A549 (cell line): ENCODE measurements at regions not wholly inside any gene's neighbourhood (a gene's known extent, or its start where the extent isn't known, plus 50 kb on each side); places are given as distances from the start of the nearest gene placed in this dataset.

Experiments used
- ATAC-seq, 2 experiments: fragments of 200-7000 bp in 1 of 2; fragments of >200 bp in 1 of 2; cut with Nextera tagmentation in 1 of 2; cut with Tn5 transposase in 1 of 2; 3 replicates each; pipeline versions ENCODE4 v1.8.0 to v1.9.1; 2018 to 2020; ENCODE audit warnings: mild to moderate bottlenecking in 1 of 2, moderate library complexity in 1 of 2
- CTCF ChIA-PET: fragments of 300-600 bp; sonication (Branson Sonifier 250); formaldehyde crosslinking; extraction: SDS; loops from one replicate; lab custom pipeline; 2021; ENCODE audit warnings: antibody characterized with exemption, inconsistent platforms; lab: Yijun Ruan, JAX
- POLR2A ChIA-PET: fragments of 350-600 bp; formaldehyde crosslinking; extraction: SDS; loops from one replicate; lab custom pipeline; 2021; ENCODE audit warnings: antibody characterized with exemption, inconsistent platforms; lab: Yijun Ruan, JAX
- DNase-seq, 2 experiments: peaks; one replicate each; pipeline versions ENCODE4 v3.0.0 to v3.0.0-alpha.2; 2011 to 2016; ENCODE audit warnings: low read depth in 1 of 2, low spot score in 1 of 2
- FAIRE-seq: peaks from 2 replicates; lab custom pipeline; 2011; peaks lifted over from hg19 to GRCh38; lab: Jason Lieb, UNC
- H3K27ac ChIP-seq, 2 experiments: fragments of >200 bp; sonication (Bioruptor Twin); formaldehyde crosslinking; 3 replicates each; pipeline ENCODE4 v1.5.1; 2016 to 2017
- H3K4me1 ChIP-seq: fragments of >200 bp; sonication (Bioruptor Twin); formaldehyde crosslinking; 3 replicates; pipeline ENCODE4 v1.6.1; 2016
- H3K4me2 ChIP-seq: fragments of >200 bp; sonication (Bioruptor Twin); formaldehyde crosslinking; 3 replicates; pipeline ENCODE4 v1.6.1; 2016
- H3K4me3 ChIP-seq: fragments of >200 bp; sonication (Bioruptor Twin); formaldehyde crosslinking; 3 replicates; pipeline ENCODE4 v1.5.1; 2016
- H3K9me3 ChIP-seq: fragments of >200 bp; sonication (Bioruptor Twin); formaldehyde crosslinking; 3 replicates; pipeline ENCODE4 v1.6.1; 2016
- CHD4 ChIP-seq: fragments of 200-600 bp; sonication (generic); IDR thresholded peaks from 2 replicates; pipeline ENCODE4 v1.6.1; 2016; ENCODE audit warnings: antibody characterized with exemption, mild to moderate bottlenecking, borderline replicate concordance
- EHF ChIP-seq: fragments of 250-450 bp; sonication (Bioruptor Pico); IDR thresholded peaks from 2 replicates; pipeline ENCODE4 v1.5.0; 2020; ENCODE audit warnings: mild to moderate bottlenecking
- EHMT2 ChIP-seq: fragments of 200-600 bp; sonication (generic); IDR thresholded peaks from 2 replicates; pipeline ENCODE4 v1.6.1; 2016; ENCODE audit warnings: antibody characterized with exemption, low read depth, mild to moderate bottlenecking, moderate library complexity
- GATA3 ChIP-seq: IDR thresholded peaks from 2 replicates; pipeline ENCODE4 v1.6.1; 2012; ENCODE audit warnings: borderline replicate concordance
- HEYL ChIP-seq: fragments of 250-450 bp; sonication (Bioruptor Pico); IDR thresholded peaks from 2 replicates; pipeline ENCODE4 v1.8.0; 2021; ENCODE audit warnings: mild to moderate bottlenecking, moderate library complexity
- HOXA7 ChIP-seq: fragments of 250-450 bp; sonication (Bioruptor Pico); IDR thresholded peaks from 2 replicates; pipeline ENCODE4 v1.5.0; 2020; ENCODE audit warnings: mild to moderate bottlenecking, moderate library complexity
- KDM1A ChIP-seq: fragments of 200-600 bp; sonication (generic); IDR thresholded peaks from 2 replicates; pipeline ENCODE4 v1.6.1; 2016; ENCODE audit warnings: low read depth, mild to moderate bottlenecking
- MAZ ChIP-seq: fragments of 150-350 bp; IDR thresholded peaks from 2 replicates; pipeline ENCODE4 v1.6.1; 2014; ENCODE audit warnings: antibody characterized with exemption, low read depth, low read length, borderline replicate concordance
- NR3C1 ChIP-seq: fragments of >200 bp; sonication (Bioruptor Twin); formaldehyde crosslinking; IDR thresholded peaks from 3 replicates; pipeline ENCODE4 v1.6.1; 2017
- POLR2AphosphoS2 ChIP-seq: conservative IDR thresholded peaks from 2 replicates; pipeline ENCODE4 v1.6.1; 2012; ENCODE audit warnings: low read length, improper control_type of control experiment, inconsistent platforms
- SMC3 ChIP-seq: fragments of >200 bp; sonication (Bioruptor Twin); formaldehyde crosslinking; IDR thresholded peaks from 3 replicates; pipeline ENCODE4 v1.6.1; 2018; ENCODE audit warnings: inconsistent platforms
- ZNF302 ChIP-seq: fragments of 250-450 bp; sonication (Bioruptor Pico); IDR thresholded peaks from 2 replicates; pipeline ENCODE4 v1.9.0; 2021; ENCODE audit warnings: inconsistent platforms, mild to moderate bottlenecking, moderate library complexity
- WGBS: methylation state at CpG from one replicate; pipeline ENCODE4 v1.1.6; 2017; ENCODE audit errors: missing lambda C conversion rate; 5-methylcytosine and 5-hydroxymethylcytosine counted together
- TF ChIP-seq, protein P1 (sequence below): fragments of >200 bp; sonication (Bioruptor Twin); formaldehyde crosslinking; IDR thresholded peaks from 2 replicates; pipeline ENCODE4 v1.6.1; 2016
- TF ChIP-seq, protein P2 (sequence below): fragments of 450-650 bp; IDR thresholded peaks from 2 replicates; pipeline ENCODE4 v1.6.1; 2014; ENCODE audit warnings: antibody characterized with exemption
- TF ChIP-seq, protein P3 (sequence below): fragments of 250-450 bp; sonication (Bioruptor Pico); IDR thresholded peaks from 2 replicates; pipeline ENCODE4 v1.5.0; 2021; ENCODE audit warnings: mild to moderate bottlenecking, moderate library complexity, borderline replicate concordance

DNA sequence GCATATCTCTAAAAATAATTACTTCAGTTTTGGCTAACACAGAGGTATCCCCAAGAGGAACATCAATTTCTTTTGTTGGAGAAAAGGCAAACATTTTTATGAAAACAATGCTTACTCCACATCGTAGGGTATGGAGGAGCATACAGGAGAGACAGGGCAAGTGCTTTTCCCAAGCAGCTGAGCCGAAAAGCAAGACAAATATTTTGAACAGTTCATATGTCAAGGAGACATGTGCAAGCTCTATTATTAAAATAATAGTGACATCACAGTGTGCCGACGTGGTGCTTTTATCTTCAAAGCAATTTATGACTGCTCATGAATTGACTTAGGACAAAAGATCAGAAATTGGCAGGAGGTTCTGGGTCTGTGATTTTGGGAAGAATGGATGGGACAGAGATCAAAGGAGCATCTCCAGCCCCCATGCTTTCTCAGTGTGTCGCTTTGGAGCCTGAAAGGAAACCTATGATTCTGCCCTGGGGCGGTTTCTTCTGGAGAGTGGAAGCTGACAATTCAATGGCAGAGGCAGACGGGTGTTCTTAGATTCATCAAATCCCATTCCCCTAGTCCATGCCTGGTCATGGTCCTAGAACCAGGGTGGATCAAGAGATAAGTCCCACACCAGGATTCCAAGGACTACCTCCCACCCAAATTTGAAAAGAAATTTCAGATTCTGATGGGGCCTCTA lies 97.1 kb downstream of the JCAD start:
- TF ChIP-seq GATA3 (no peak), HOXA7 (no peak)
- TF ChIP-seq, protein P1, sequence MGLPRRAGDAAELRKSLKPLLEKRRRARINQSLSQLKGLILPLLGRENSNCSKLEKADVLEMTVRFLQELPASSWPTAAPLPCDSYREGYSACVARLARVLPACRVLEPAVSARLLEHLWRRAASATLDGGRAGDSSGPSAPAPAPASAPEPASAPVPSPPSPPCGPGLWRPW: no peak
- TF ChIP-seq, protein P2, sequence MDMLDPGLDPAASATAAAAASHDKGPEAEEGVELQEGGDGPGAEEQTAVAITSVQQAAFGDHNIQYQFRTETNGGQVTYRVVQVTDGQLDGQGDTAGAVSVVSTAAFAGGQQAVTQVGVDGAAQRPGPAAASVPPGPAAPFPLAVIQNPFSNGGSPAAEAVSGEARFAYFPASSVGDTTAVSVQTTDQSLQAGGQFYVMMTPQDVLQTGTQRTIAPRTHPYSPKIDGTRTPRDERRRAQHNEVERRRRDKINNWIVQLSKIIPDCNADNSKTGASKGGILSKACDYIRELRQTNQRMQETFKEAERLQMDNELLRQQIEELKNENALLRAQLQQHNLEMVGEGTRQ: no peak
- no peak overlapping the region for H3K4me3 ChIP-seq
- 0 out of 3 replicates have a peak, but pooled peaks cover 3% of the 10 kb centered on the region for H3K4me1 ChIP-seq
- no peak overlapping the region for H3K27ac ChIP-seq
- ATAC-seq (no peak), DNase-seq (no peak), FAIRE-seq (no peak)
- no peak overlapping the region for H3K4me2 ChIP-seq
- 58% methylated on average over 7 of the region's 7 CpGs for WGBS
- POLR2A ChIA-PET: no interaction called here
- CTCF ChIA-PET: interaction anchor here (0.8 to 2.2 kb wide), 2 partner anchors 11 kb away, joined by 5 to 6 read pairs; no protein-coding TSS in a partner anchor
- no peaks in the 10 kb centered on the region for H3K9me3 ChIP-seq

DNA sequence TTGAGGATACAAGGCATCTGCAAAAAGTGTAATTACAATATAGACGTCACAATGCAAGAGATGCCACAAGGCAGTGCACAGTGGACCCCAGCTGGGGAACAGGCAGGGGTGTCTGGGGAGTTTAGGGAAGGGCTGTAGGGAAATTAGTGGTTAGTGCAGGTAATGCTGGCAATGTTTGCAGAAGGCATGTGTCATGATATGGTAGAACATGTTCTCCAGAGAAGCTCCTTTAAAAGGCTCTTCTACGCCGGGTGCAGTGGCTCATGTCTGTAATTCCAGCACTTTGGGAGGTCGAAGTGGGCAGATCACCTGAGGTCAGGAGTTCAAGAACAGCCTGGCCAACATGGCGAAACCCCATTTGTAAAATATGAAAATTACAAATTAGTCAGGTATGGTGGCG lies 98.0 kb downstream of the JCAD start:
- H3K4me3 ChIP-seq: no peak overlapping the region
- H3K4me2 ChIP-seq: no peak overlapping the region
- DNase-seq: no peak
- no peak for FAIRE-seq
- TF ChIP-seq, protein P3, sequence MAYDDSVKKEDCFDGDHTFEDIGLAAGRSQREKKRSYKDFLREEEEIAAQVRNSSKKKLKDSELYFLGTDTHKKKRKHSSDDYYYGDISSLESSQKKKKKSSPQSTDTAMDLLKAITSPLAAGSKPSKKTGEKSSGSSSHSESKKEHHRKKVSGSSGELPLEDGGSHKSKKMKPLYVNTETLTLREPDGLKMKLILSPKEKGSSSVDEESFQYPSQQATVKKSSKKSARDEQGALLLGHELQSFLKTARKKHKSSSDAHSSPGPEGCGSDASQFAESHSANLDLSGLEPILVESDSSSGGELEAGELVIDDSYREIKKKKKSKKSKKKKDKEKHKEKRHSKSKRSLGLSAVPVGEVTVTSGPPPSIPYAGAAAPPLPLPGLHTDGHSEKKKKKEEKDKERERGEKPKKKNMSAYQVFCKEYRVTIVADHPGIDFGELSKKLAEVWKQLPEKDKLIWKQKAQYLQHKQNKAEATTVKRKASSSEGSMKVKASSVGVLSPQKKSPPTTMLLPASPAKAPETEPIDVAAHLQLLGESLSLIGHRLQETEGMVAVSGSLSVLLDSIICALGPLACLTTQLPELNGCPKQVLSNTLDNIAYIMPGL (CRISPR knock-in tag): no peak
- TF ChIP-seq KDM1A (no peak), POLR2AphosphoS2 (no peak), NR3C1 (no peak)
- 0 out of 3 replicates have a peak, but pooled peaks cover 3% of the 10 kb centered on the region for H3K4me1 ChIP-seq
- peaks cover 4% of the 10 kb centered on the region; the same call in 1 of the 3 replicates for H3K9me3 ChIP-seq
- ChIA-PET POLR2A (no interaction called here), CTCF (interaction anchor here (2.2 kb wide), 1 partner anchor 10 kb away, joined by 6 read pairs; no protein-coding TSS in a partner anchor)
- H3K27ac ChIP-seq: no peak overlapping the region
- 77% methylated on average over 6 of the region's 6 CpGs for WGBS
- ATAC-seq: no peak

DNA sequence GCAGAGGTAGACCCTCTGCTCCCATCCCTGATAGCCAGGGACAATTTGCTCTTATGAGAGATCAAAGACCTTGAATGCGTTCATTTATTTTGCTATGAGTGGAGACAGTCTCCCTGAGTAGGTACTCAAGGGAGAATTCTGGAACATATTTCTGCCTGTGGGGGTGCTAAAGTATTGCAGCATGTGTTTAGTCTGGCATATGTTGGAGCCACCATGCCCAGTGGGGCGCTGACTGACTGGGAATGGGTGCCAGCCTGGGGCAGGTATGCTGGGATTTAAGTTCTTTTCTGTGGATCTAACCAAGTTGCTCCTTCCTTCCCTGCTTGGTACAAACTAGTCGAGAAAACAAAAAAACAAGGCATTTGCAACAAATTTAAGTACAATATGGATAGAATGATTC lies 99.1 kb downstream of the JCAD start:
- H3K9me3 ChIP-seq: peaks cover 6% of the 10 kb centered on the region; the same call in 1 of the 3 replicates
- DNase-seq: no peak
- no peak for ATAC-seq
- no peak overlapping the region for H3K4me2 ChIP-seq
- H3K27ac ChIP-seq: no peak overlapping the region
- 68% methylated on average over 3 of the region's 3 CpGs for WGBS
- TF ChIP-seq HEYL: no peak
- no peak for TF ChIP-seq EHF (CRISPR knock-in tag)
- TF ChIP-seq MAZ: no peak
- no peak for TF ChIP-seq CHD4
- no peak for TF ChIP-seq EHMT2
- TF ChIP-seq SMC3: no peak
- no peak for TF ChIP-seq ZNF302 (CRISPR knock-in tag)
- TF ChIP-seq, protein P3 (CRISPR knock-in tag): no peak
- FAIRE-seq: no peak
- ChIA-PET CTCF (interaction anchor here (0.7 to 2.2 kb wide), 2 partner anchors 9 to 39 kb away, joined by 3 to 6 read pairs; no protein-coding TSS in a partner anchor), POLR2A (no interaction called here)
- 0 out of 3 replicates have a peak, but pooled peaks cover 3% of the 10 kb centered on the region for H3K4me1 ChIP-seq
- H3K4me3 ChIP-seq: no peak overlapping the region
